ENCODE measurements at regions not wholly inside any gene's neighbourhood (a gene's known extent, or its start where the extent isn't known, plus 50 kb on each side); places are given as distances from the start of the nearest gene placed in this dataset.

- no peak overlapping the region for H2AFZ ChIP-seq (ENCODE audit: low read length)
- BruUV-seq (replicated peaks): no TSS peak
- DNase-seq (ENCODE audit: low spot score) (no peak), FAIRE-seq (no peak), ATAC-seq (peak; percentile 93)
- H3K79me2 ChIP-seq (ENCODE audit: insufficient read depth, low read length): no peaks in the 10 kb centered on the region
- H3K9me3 ChIP-seq (ENCODE audit: low read length): peaks cover under 1% of the 10 kb centered on the region; the same call in 1 of the 2 replicates
- CTCF ChIA-PET (ENCODE audit: low intra/inter-chr PET ratio, low total read pairs): no interaction called here
- no peaks in the 10 kb centered on the region for H3K4me1 ChIP-seq (ENCODE audit: insufficient read depth, low read length)
- H3K4me3 ChIP-seq (replicated peaks in 1 of 3; ENCODE audit: insufficient read depth in 1 of 3, low read depth in 2 of 3, low read length in 3 of 3): no peak overlapping the region
- no peak overlapping the region for H3K27ac ChIP-seq (ENCODE audit: extremely low read length, insufficient read depth, low read length)
- in situ Hi-C loops (cut with HindIII; ENCODE audit: extremely low pct_ligation_motif_present, low pct_unique_long_range_greater_than_20kb) (no loop called here), intact Hi-C loops (cut with micrococcal nuclease; ENCODE audit: unreplicated experiment) (no loop called here)
- no peaks in the 10 kb centered on the region; the same call in 1 of the 2 replicates for H4K20me1 ChIP-seq (ENCODE audit: insufficient read depth, low read length)
- no peaks in the 10 kb centered on the region for H3K27me3 ChIP-seq (ENCODE audit: control insufficient read depth in 1 of 2, insufficient read depth in 2 of 2, low read length in 2 of 2)
- H3K4me2 ChIP-seq (ENCODE audit: low read depth, low read length): no peak overlapping the region
- H3K36me3 ChIP-seq (replicated peaks in 1 of 2; ENCODE audit: control insufficient read depth in 1 of 2, insufficient read depth in 2 of 2, low read length in 2 of 2): no peaks in the 10 kb centered on the region
- TF ChIP-seq ARID2 (CRISPR knock-in tag; IDR thresholded peaks at IDR 0.05; ENCODE audit: borderline replicate concordance) (no peak), RBM22 (optimal IDR thresholded peaks at IDR 0.05; ENCODE audit: low read length) (peak; percentile 15)
- POLR2A ChIA-PET: no interaction called here
- H3K9ac ChIP-seq (ENCODE audit: insufficient read depth, low read depth, low read length): no peak overlapping the region
- WGBS (ENCODE audit: low lambda C conversion rate): 80% methylated on average over 1 of the region's 1 CpG
These were observed 501.2 kb upstream of the LRRTM4 start for GRCh38 chr2:78023356-78023755.

GRCh38 chr2:78024996-78025395, 502.8 kb upstream of the LRRTM4 start:
- Histone ChIP-seq H3K9me3 (ENCODE audit: low read length) (peaks cover 17% of the 10 kb centered on the region), H2AFZ (ENCODE audit: low read length) (no peak overlapping the region), H3K4me2 (ENCODE audit: low read depth, low read length) (no peak overlapping the region), H3K9ac (ENCODE audit: insufficient read depth, low read depth, low read length) (no peak overlapping the region), H3K36me3 (replicated peaks in 1 of 2; ENCODE audit: control insufficient read depth in 1 of 2, insufficient read depth in 2 of 2, low read length in 2 of 2) (no peaks in the 10 kb centered on the region), H4K20me1 (ENCODE audit: insufficient read depth, low read length) (no peaks in the 10 kb centered on the region; the same call in 1 of the 2 replicates), H3K27ac (ENCODE audit: extremely low read length, insufficient read depth, low read length) (no peak overlapping the region), H3K79me2 (ENCODE audit: insufficient read depth, low read length) (no peaks in the 10 kb centered on the region), H3K4me3 (replicated peaks in 1 of 3; ENCODE audit: insufficient read depth in 1 of 3, low read depth in 2 of 3, low read length in 3 of 3) (no peak overlapping the region), H3K27me3 (ENCODE audit: control insufficient read depth in 1 of 2, insufficient read depth in 2 of 2, low read length in 2 of 2) (no peaks in the 10 kb centered on the region), H3K4me1 (ENCODE audit: insufficient read depth, low read length) (no peaks in the 10 kb centered on the region)
- ATAC-seq (no peak), DNase-seq (ENCODE audit: low spot score) (no peak), FAIRE-seq (no peak)
- intact Hi-C loops (cut with micrococcal nuclease; ENCODE audit: unreplicated experiment): no loop called here
- 99% methylated on average over 2 of the region's 2 CpGs for WGBS (ENCODE audit: low lambda C conversion rate)
- POLR2A ChIA-PET: no interaction called here
- CTCF ChIA-PET (ENCODE audit: low intra/inter-chr PET ratio, low total read pairs): no interaction called here
- BruUV-seq (replicated peaks): no TSS peak
- in situ Hi-C loops (cut with HindIII; ENCODE audit: extremely low pct_ligation_motif_present, low pct_unique_long_range_greater_than_20kb): no loop called here
- TF ChIP-seq ZNF124 (CRISPR knock-in tag; IDR thresholded peaks at IDR 0.05): no peak
- TF ChIP-seq ZNF674 (CRISPR knock-in tag; IDR thresholded peaks at IDR 0.05; ENCODE audit: low read depth): no peak
- no peak for TF ChIP-seq SRF (IDR thresholded peaks at IDR 0.05; ENCODE audit: low read depth, low read length)
- no peak for TF ChIP-seq ZNF44 (CRISPR knock-in tag; IDR thresholded peaks at IDR 0.05)
- TF ChIP-seq ZNF543 (CRISPR knock-in tag; IDR thresholded peaks at IDR 0.05): no peak
- TF ChIP-seq CAMTA2 (CRISPR knock-in tag; IDR thresholded peaks at IDR 0.05; ENCODE audit: borderline replicate concordance): no peak
- no peak for TF ChIP-seq BCLAF1 (IDR thresholded peaks at IDR 0.05)
- no peak for TF ChIP-seq ZBTB20 (CRISPR knock-in tag; IDR thresholded peaks at IDR 0.05; ENCODE audit: borderline replicate concordance, low read depth)
- TF ChIP-seq HMGA1 (CRISPR knock-in tag; conservative IDR thresholded peaks at IDR 0.05): no peak
- TF ChIP-seq KAT2B (IDR thresholded peaks at IDR 0.05; ENCODE audit: borderline replicate concordance, low read depth, low read length): no peak

Measured in HepG2 (cell line).